HEK293 (cell line): ENCODE measurements at regions not wholly inside any gene's neighbourhood (a gene's known extent, or its start where the extent isn't known, plus 50 kb on each side); places are given as distances from the start of the nearest gene placed in this dataset.

Experiments
- OVOL3 ChIP-seq: fragments of 450-650 bp; formaldehyde crosslinking; IDR thresholded peaks from 2 replicates; pipeline ENCODE4 v1.5.1; 2016; ENCODE audit warnings: missing biosample characterization, missing genetic modification characterization
- ZBTB21 ChIP-seq: fragments of 450-650 bp; formaldehyde crosslinking; IDR thresholded peaks from 2 replicates; pipeline ENCODE4 v1.5.1; 2017; ENCODE audit warnings: missing biosample characterization, missing genetic modification characterization
- ZFP3 ChIP-seq: fragments of 450-650 bp; formaldehyde crosslinking; IDR thresholded peaks from 2 replicates; pipeline ENCODE4 v1.5.1; 2016; ENCODE audit warnings: low read depth, missing biosample characterization, missing genetic modification characterization
- ZNF138 ChIP-seq: fragments of 450-650 bp; formaldehyde crosslinking; IDR thresholded peaks from 2 replicates; pipeline ENCODE4 v1.5.1; 2016; ENCODE audit warnings: missing biosample characterization, missing genetic modification characterization, borderline replicate concordance
- ZNF24 ChIP-seq: fragments of 450-650 bp; formaldehyde crosslinking; IDR thresholded peaks from 2 replicates; pipeline ENCODE4 v1.5.1; 2016; ENCODE audit warnings: missing biosample characterization, missing genetic modification characterization
- ZNF785 ChIP-seq: fragments of 450-650 bp; formaldehyde crosslinking; IDR thresholded peaks from 2 replicates; pipeline ENCODE4 v1.5.1; 2016; ENCODE audit warnings: missing biosample characterization, missing genetic modification characterization
- TF ChIP-seq, protein P1 (sequence below): fragments of 450-650 bp; formaldehyde crosslinking; IDR thresholded peaks from 2 replicates; pipeline ENCODE4 v1.5.1; 2016; ENCODE audit warnings: missing biosample characterization, missing genetic modification characterization

DNA sequence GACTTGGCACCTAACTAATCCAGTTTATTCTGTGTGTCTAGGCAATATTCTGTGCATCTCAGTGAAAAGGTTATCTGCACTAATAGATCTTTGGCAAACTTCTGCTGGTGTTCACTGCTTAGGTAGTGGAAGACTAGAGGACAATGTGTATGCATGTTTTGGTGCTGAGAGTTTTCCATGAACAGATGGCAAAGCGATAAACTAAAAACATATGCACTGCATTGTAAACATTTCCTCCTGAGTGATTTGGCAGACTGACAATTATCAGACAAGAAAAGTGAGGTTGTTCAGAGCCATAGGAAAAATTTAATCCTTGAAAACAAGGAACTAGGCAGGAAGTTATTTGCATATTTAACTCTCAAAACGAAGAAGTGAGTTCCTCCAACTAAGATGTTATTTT, 400.4 kb downstream of the ATP23 start:
- TF ChIP-seq ZBTB21 (tag by site-specific recombination) (no peak), ZNF24 (tag by site-specific recombination) (no peak), ZFP3 (tag by site-specific recombination) (no peak), ZNF138 (tag by site-specific recombination) (no peak), ZNF785 (tag by site-specific recombination) (no peak), OVOL3 (tag by site-specific recombination) (no peak)
- TF ChIP-seq, protein P1, sequence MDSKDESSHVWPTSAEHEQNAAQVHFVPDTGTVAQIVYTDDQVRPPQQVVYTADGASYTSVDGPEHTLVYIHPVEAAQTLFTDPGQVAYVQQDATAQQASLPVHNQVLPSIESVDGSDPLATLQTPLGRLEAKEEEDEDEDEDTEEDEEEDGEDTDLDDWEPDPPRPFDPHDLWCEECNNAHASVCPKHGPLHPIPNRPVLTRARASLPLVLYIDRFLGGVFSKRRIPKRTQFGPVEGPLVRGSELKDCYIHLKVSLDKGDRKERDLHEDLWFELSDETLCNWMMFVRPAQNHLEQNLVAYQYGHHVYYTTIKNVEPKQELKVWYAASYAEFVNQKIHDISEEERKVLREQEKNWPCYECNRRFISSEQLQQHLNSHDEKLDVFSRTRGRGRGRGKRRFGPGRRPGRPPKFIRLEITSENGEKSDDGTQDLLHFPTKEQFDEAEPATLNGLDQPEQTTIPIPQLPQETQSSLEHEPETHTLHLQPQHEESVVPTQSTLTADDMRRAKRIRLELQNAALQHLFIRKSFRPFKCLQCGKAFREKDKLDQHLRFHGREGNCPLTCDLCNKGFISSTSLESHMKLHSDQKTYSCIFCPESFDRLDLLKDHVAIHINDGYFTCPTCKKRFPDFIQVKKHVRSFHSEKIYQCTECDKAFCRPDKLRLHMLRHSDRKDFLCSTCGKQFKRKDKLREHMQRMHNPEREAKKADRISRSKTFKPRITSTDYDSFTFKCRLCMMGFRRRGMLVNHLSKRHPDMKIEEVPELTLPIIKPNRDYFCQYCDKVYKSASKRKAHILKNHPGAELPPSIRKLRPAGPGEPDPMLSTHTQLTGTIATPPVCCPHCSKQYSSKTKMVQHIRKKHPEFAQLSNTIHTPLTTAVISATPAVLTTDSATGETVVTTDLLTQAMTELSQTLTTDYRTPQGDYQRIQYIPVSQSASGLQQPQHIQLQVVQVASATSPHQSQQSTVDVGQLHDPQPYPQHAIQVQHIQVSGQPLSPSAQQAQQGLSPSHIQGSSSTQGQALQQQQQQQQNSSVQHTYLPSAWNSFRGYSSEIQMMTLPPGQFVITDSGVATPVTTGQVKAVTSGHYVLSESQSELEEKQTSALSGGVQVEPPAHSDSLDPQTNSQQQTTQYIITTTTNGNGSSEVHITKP (tag by site-specific recombination), result no peak
